ENCODE measurements at regions not wholly inside any gene's neighbourhood (a gene's known extent, or its start where the extent isn't known, plus 50 kb on each side); places are given as distances from the start of the nearest gene placed in this dataset.

- no peak for DNase-seq
Measured at GRCh38 chr1:17877316-17877715, 122.2 kb downstream of the ACTL8 start.

GRCh38 chr1:17877896-17878295 is 122.8 kb downstream of the ACTL8 start:
- no peak for DNase-seq

GRCh38 chr1:17878837-17879236 is 123.7 kb downstream of the ACTL8 start:
- no peak for DNase-seq

GRCh38 chr1:17880449-17880848 is 125.3 kb downstream of the ACTL8 start:
- DNase-seq = no peak

GRCh38 chr1:17881761-17882160 is 126.6 kb downstream of the ACTL8 start:
- DNase-seq = peak; percentile 31

- no peak for DNase-seq
Measured at GRCh38 chr1:17883136-17883535, 128.0 kb downstream of the ACTL8 start.

- DNase-seq = no peak
Measured at GRCh38 chr1:17883662-17884395, 128.7 kb downstream of the ACTL8 start.

GRCh38 chr1:17885663-17886320 is 130.7 kb downstream of the ACTL8 start:
- DNase-seq = no peak

- no peak for DNase-seq
Measured at GRCh38 chr1:17886386-17886785, 131.3 kb downstream of the ACTL8 start.

GRCh38 chr1:17886838-17887441 is 131.8 kb downstream of the ACTL8 start:
- no peak for DNase-seq

- DNase-seq = no peak
Measured at GRCh38 chr1:17887661-17888371, 132.7 kb downstream of the ACTL8 start.

GRCh38 chr1:17890056-17890814 is 135.1 kb downstream of the ACTL8 start:
- no peak for DNase-seq

GRCh38 chr1:17890815-17891191 is 135.7 kb downstream of the ACTL8 start:
- no peak for DNase-seq

GRCh38 chr1:17891205-17892110 is 136.3 kb downstream of the ACTL8 start:
- DNase-seq = no peak

- DNase-seq = no peak
Measured at GRCh38 chr1:17892225-17892624, 137.1 kb downstream of the ACTL8 start.

GRCh38 chr1:17892851-17893250 is 137.7 kb downstream of the ACTL8 start:
- DNase-seq = no peak

- no peak for DNase-seq
Measured at GRCh38 chr1:17893891-17894631, 138.9 kb downstream of the ACTL8 start.

- DNase-seq = no peak
Measured at GRCh38 chr1:17895401-17895800, 140.3 kb downstream of the ACTL8 start.

GRCh38 chr1:17895986-17896385 is 140.9 kb downstream of the ACTL8 start:
- DNase-seq = no peak

- DNase-seq = no peak
Measured at GRCh38 chr1:17903386-17903785, 148.3 kb downstream of the ACTL8 start.

GRCh38 chr1:17904290-17904689 is 149.2 kb downstream of the ACTL8 start:
- no peak for DNase-seq

Data from DMS 273 treated with DMSO at 0.1 percent for 48 hours (cell line).